ENCODE measurements at regions not wholly inside any gene's neighbourhood (a gene's known extent, or its start where the extent isn't known, plus 50 kb on each side); places are given as distances from the start of the nearest gene placed in this dataset.

DNA sequence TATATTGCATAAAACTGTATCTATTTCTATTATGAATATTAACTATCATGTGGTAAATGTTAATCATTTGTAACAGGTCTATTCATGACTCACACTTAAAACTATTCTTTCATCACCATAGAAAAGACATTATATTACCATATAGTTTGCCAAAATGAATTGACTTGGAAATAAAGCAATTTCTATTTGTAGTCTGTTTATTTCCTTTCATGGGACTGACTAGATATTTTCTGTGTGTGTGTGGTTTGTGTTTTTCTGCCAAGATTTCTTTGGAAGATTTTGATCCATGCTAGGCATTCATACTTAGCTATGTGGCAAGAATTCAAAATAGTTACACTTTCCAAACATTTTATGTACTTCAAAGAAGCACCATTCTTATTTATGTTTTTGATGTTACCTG lies 522.5 kb upstream of the AGTR1 start:
- no peaks in the 10 kb centered on the region for H3K9me3 ChIP-seq
- DNase-seq (ENCODE audit: extremely low spot score in 2 of 2) = no peak
- no peak overlapping the region for H3K27ac ChIP-seq
- no peak overlapping the region for H3K4me3 ChIP-seq
- no peaks in the 10 kb centered on the region for H3K36me3 ChIP-seq
- H3K4me1 ChIP-seq = no peaks in the 10 kb centered on the region
- intact Hi-C loops (cut with DNase I) = no loop called here
- H3K27me3 ChIP-seq = no peaks in the 10 kb centered on the region
- TF ChIP-seq POLR2AphosphoS5 (IDR thresholded peaks at IDR 0.05; ENCODE audit: insufficient read depth in 1 of 2, low read depth in 1 of 2) (no peak), POLR2A (IDR thresholded peaks at IDR 0.05) (no peak)
- TF ChIP-seq, protein P1, sequence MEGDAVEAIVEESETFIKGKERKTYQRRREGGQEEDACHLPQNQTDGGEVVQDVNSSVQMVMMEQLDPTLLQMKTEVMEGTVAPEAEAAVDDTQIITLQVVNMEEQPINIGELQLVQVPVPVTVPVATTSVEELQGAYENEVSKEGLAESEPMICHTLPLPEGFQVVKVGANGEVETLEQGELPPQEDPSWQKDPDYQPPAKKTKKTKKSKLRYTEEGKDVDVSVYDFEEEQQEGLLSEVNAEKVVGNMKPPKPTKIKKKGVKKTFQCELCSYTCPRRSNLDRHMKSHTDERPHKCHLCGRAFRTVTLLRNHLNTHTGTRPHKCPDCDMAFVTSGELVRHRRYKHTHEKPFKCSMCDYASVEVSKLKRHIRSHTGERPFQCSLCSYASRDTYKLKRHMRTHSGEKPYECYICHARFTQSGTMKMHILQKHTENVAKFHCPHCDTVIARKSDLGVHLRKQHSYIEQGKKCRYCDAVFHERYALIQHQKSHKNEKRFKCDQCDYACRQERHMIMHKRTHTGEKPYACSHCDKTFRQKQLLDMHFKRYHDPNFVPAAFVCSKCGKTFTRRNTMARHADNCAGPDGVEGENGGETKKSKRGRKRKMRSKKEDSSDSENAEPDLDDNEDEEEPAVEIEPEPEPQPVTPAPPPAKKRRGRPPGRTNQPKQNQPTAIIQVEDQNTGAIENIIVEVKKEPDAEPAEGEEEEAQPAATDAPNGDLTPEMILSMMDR (IDR thresholded peaks at IDR 0.05) = no peak

DNA sequence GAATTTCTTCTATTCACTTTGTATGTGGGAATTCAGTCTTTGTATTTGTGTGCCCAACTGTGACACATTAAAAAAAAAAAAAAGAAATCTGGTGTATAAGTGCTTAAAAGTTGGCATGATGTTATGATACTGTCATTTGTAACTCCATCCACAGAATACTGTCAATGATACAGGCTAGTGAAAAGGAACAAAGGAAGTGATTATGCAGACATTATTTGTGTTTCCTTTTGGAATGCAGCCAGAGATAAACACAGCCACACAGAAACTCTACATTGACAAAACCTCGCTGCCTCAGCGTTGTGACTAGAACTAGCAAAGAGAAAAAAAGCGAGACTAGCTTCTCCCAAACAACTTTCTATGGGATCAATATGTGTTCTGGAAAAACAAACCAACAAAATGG lies 519.2 kb upstream of the AGTR1 start:
- H3K4me3 ChIP-seq = no peak overlapping the region
- no peaks in the 10 kb centered on the region for H3K36me3 ChIP-seq
- H3K27ac ChIP-seq = no peak overlapping the region
- intact Hi-C loops (cut with DNase I) = no loop called here
- no peaks in the 10 kb centered on the region for H3K9me3 ChIP-seq
- DNase-seq (ENCODE audit: extremely low spot score in 2 of 2) = no peak
- no peaks in the 10 kb centered on the region for H3K4me1 ChIP-seq
- H3K27me3 ChIP-seq = no peaks in the 10 kb centered on the region
- TF ChIP-seq POLR2A (IDR thresholded peaks at IDR 0.05) = no peak

DNA sequence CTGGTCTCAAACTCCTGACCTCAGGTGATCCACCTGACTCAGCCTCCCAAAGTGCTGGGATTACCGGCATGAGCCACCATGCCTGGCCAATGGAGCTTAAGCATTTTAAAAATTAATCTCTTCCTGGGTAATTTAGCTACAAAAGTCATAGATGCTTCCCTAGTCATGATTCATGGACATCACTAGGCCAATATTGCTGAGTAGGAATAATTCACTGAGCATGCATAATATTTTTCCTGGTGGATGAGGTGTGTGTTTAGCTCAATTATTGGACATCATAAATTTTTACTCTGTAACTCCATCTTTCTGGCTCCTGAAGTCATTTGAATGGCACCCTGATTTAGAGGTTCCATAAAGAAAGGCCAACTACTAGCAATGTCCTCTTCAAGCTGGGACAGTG lies 512.9 kb upstream of the AGTR1 start:
- no peak for DNase-seq (ENCODE audit: extremely low spot score in 2 of 2)
- Histone ChIP-seq H3K9me3 (no peaks in the 10 kb centered on the region), H3K27me3 (no peaks in the 10 kb centered on the region), H3K4me3 (no peak overlapping the region), H3K36me3 (no peaks in the 10 kb centered on the region), H3K4me1 (no peaks in the 10 kb centered on the region), H3K27ac (no peak overlapping the region)
- TF ChIP-seq POLR2AphosphoS5 (IDR thresholded peaks at IDR 0.05; ENCODE audit: insufficient read depth in 1 of 2, low read depth in 1 of 2) (no peak), POLR2A (IDR thresholded peaks at IDR 0.05) (no peak)
- TF ChIP-seq, protein P1 (IDR thresholded peaks at IDR 0.05) = no peak
- intact Hi-C loops (cut with DNase I) = no loop called here

DNA sequence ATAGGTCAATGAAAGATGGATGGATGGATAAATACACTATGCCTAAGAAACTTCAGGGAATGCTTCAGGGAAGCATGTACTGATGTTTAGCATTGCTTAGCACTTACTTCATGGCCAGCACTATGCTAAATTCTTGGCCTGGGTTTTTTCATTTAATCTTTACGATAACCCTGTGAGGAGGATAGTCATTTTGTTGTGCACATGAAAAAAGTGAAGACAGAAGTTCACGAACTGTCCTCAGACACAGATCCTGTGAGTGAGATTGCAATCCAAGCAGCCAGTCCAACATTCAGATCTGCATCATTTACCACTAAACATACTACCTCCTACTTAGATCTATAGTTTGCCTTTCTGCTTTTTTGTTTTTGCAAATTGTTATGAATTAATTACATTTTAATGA lies 510.8 kb upstream of the AGTR1 start:
- no peak overlapping the region for H3K27ac ChIP-seq
- intact Hi-C loops (cut with DNase I) = no loop called here
- no peaks in the 10 kb centered on the region for H3K36me3 ChIP-seq
- TF ChIP-seq POLR2A (IDR thresholded peaks at IDR 0.05) = no peak
- TF ChIP-seq, protein P1 (IDR thresholded peaks at IDR 0.05) = no peak
- no peak for TF ChIP-seq POLR2AphosphoS5 (IDR thresholded peaks at IDR 0.05; ENCODE audit: insufficient read depth in 1 of 2, low read depth in 1 of 2)
- no peaks in the 10 kb centered on the region for H3K4me1 ChIP-seq
- H3K4me3 ChIP-seq = no peak overlapping the region
- no peaks in the 10 kb centered on the region for H3K27me3 ChIP-seq
- no peak for DNase-seq (ENCODE audit: extremely low spot score in 2 of 2)
- no peaks in the 10 kb centered on the region for H3K9me3 ChIP-seq

DNA sequence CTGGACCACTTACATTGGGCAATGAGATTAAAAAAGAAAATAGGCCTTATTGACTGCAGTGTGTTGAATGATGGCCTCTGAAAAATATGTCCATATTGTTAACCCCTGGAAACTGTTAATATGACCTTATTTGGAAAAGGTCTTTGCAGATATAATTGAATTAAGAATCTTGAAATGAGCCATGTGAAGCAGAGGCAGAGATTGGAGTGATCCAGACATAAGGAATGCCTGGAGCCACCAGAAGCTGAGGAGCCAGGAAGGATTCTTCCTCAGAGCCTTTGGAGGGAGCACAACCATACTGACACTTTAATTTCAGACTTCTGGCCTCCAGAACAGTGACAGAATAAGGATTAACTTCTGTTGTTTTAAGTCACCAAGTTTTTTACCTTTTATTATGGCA lies 510.4 kb upstream of the AGTR1 start:
- no peaks in the 10 kb centered on the region for H3K27me3 ChIP-seq
- TF ChIP-seq, protein P1 (IDR thresholded peaks at IDR 0.05) = no peak
- no peak for TF ChIP-seq POLR2A (IDR thresholded peaks at IDR 0.05)
- TF ChIP-seq POLR2AphosphoS5 (IDR thresholded peaks at IDR 0.05; ENCODE audit: insufficient read depth in 1 of 2, low read depth in 1 of 2) = no peak
- H3K4me1 ChIP-seq = no peaks in the 10 kb centered on the region
- H3K27ac ChIP-seq = no peak overlapping the region
- H3K4me3 ChIP-seq = no peak overlapping the region
- no peaks in the 10 kb centered on the region for H3K36me3 ChIP-seq
- DNase-seq (ENCODE audit: extremely low spot score in 2 of 2) = no peak
- intact Hi-C loops (cut with DNase I) = no loop called here
- no peaks in the 10 kb centered on the region for H3K9me3 ChIP-seq
